ENCODE measurements at regions not wholly inside any gene's neighbourhood (a gene's known extent, or its start where the extent isn't known, plus 50 kb on each side); places are given as distances from the start of the nearest gene placed in this dataset.

DNA sequence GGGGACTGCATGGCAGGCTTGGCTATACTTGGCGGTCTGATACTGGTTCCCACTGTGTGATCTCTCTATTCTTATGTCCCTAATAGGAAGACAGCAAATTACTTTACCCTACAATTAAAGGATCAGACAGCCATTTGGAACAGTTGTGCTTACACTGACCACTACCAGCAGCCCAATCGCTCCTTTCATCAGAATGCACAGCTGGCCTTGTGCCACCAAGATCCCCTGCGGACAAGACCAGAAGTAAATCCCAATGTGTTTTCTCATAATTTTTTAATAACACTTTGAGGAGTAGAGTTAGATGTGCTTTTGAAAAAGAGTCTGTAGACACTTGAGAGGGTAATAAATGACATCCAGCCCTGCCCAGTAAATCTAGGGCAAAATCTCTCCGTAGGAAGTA lies 297.2 kb upstream of the ZNF32 start:
- CTCF ChIA-PET: no interaction called here
- WGBS (ENCODE audit: low lambda C conversion rate): 79% methylated on average over 4 of the region's 4 CpGs
- no peaks in the 10 kb centered on the region for H4K20me1 ChIP-seq (ENCODE audit: insufficient read depth)
- H3K27ac ChIP-seq (ENCODE audit: low read depth in 2 of 2, low read length in 1 of 2): no peak overlapping the region
- no peaks in the 10 kb centered on the region for H3K36me3 ChIP-seq (replicated peaks in 1 of 2; ENCODE audit: control insufficient read depth in 1 of 2, insufficient read depth in 2 of 2, low read length in 1 of 2)
- H3K27me3 ChIP-seq (ENCODE audit: insufficient read depth): no peaks in the 10 kb centered on the region
- TF ChIP-seq, protein P1, sequence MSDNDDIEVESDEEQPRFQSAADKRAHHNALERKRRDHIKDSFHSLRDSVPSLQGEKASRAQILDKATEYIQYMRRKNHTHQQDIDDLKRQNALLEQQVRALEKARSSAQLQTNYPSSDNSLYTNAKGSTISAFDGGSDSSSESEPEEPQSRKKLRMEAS (IDR thresholded peaks at IDR 0.05; ENCODE audit: low read depth): no peak
- TF ChIP-seq NRF1 (IDR thresholded peaks at IDR 0.05; ENCODE audit: low read depth, low read length) (no peak), SIN3A (IDR thresholded peaks at IDR 0.05; ENCODE audit: borderline replicate concordance, low read depth, low read length) (no peak), SMC3 (IDR thresholded peaks at IDR 0.05; ENCODE audit: low read depth, low read length) (no peak), TAF1 (IDR thresholded peaks at IDR 0.05; ENCODE audit: borderline replicate concordance, low read depth, low read length) (no peak), POLR2AphosphoS5 (IDR thresholded peaks at IDR 0.05; ENCODE audit: low read depth, low read length) (no peak), REST (IDR thresholded peaks at IDR 0.05; ENCODE audit: low read depth, low read length) (no peak), RAD21 (IDR thresholded peaks at IDR 0.05; ENCODE audit: low read length) (no peak), IRF3 (IDR thresholded peaks at IDR 0.05; ENCODE audit: low read depth, low read length) (no peak), USF2 (IDR thresholded peaks at IDR 0.05; ENCODE audit: borderline replicate concordance, low read depth, low read length) (no peak), MEF2A (IDR thresholded peaks at IDR 0.05; ENCODE audit: borderline replicate concordance, low read depth) (no peak)
- POLR2A ChIA-PET: interaction anchor here (0.7 kb wide), 1 partner anchor 68 kb away, joined by 3 read pairs; no protein-coding TSS in a partner anchor
- no peak overlapping the region for H2AFZ ChIP-seq (ENCODE audit: low read depth)
- no peak for DNase-seq
- H3K79me2 ChIP-seq (ENCODE audit: insufficient read depth): no peaks in the 10 kb centered on the region
- peaks cover 0 to 28% of the 10 kb centered on the region in 2 experiments; a peak in 2 of 4 replicates for H3K4me1 ChIP-seq (ENCODE audit: control insufficient read depth in 1 of 2, insufficient read depth in 2 of 2, low read depth in 1 of 2, low read length in 1 of 2)
- no peak overlapping the region for H3K4me3 ChIP-seq (ENCODE audit: low read depth in 2 of 2, low read length in 1 of 2)
- no peak overlapping the region for H3K4me2 ChIP-seq
- peaks cover 6% of the 10 kb centered on the region for H3F3A ChIP-seq (replicated peaks; ENCODE audit: insufficient read depth)
- H3K9me3 ChIP-seq: 0 out of 2 replicates have a peak, but pooled peaks cover 6% of the 10 kb centered on the region
- no peaks in the 10 kb centered on the region for H3K9me2 ChIP-seq
- H3K9ac ChIP-seq: no peak overlapping the region
